K562 (cell line): ENCODE measurements at regions not wholly inside any gene's neighbourhood (a gene's known extent, or its start where the extent isn't known, plus 50 kb on each side); places are given as distances from the start of the nearest gene placed in this dataset.

Experiments
- ATAC-seq: fragments of 200-7000 bp; cut with Tn5 transposase; 3 replicates; pipeline ENCODE4 v1.9.1; 2020; ENCODE audit warnings: moderate library complexity
- BruUV-seq: library from RNA; stranded (reverse); fragments of 400-500 nt; replicated peaks from 2 replicates; lab custom pipeline; 2021; lab: Mats Ljungman, UMichigan
- CTCF ChIA-PET: fragments of 300-600 bp; formaldehyde crosslinking; extraction: SDS; loops from one replicate; lab custom pipeline; 2021; ENCODE audit warnings: low intra/inter-chr PET ratio; lab: Yijun Ruan, JAX
- POLR2A ChIA-PET: fragments of 300-600, 350-650 bp; sonication (Branson Sonifier 250); formaldehyde crosslinking; extraction: SDS; loops from one replicate; lab custom pipeline; 2021; ENCODE audit warnings: antibody characterized with exemption, inconsistent platforms; lab: Yijun Ruan, JAX
- DNase-seq, 4 experiments: peaks; one replicate each; pipeline versions ENCODE4 v3.0.0 to v3.0.0-alpha.2; 2011 to 2018; ENCODE audit warnings: low spot score in 3 of 4, mixed read lengths in 3 of 4; ENCODE audit errors: extremely low read depth in 1 of 4
- FAIRE-seq: peaks from 2 replicates; lab custom pipeline; 2011; peaks lifted over from hg19 to GRCh38; lab: Jason Lieb, UNC
- H2AFZ ChIP-seq: 2 replicates; pipeline ENCODE4 v1.6.0; 2011; ENCODE audit warnings: low read depth, low read length, control low read depth, inconsistent platforms
- H3K27ac ChIP-seq: fragments of 200-600 bp; 3 replicates; pipeline ENCODE4 v1.8.0; 2011; ENCODE audit warnings: low read depth, mild to moderate bottlenecking, control low read depth, inconsistent platforms, low read length, moderate library complexity, mixed read lengths; ENCODE audit errors: extremely low read depth
- H3K27me3 ChIP-seq, 2 experiments: fragments of 300-600 bp in 1 of 2; 2 replicates in 1 of 2; 3 replicates in 1 of 2; pipeline versions ENCODE4 v1.6.0 to v1.8.0; 2011; ENCODE audit warnings: inconsistent platforms in 2 of 2, low read length in 2 of 2, mild to moderate bottlenecking in 1 of 2, mixed read lengths in 1 of 2, moderate library complexity in 1 of 2; ENCODE audit not compliant: control insufficient read depth in 2 of 2, insufficient read depth in 2 of 2
- H3K36me3 ChIP-seq: fragments of 300-600 bp; 3 replicates; pipeline ENCODE4 v1.8.0; 2011; ENCODE audit warnings: mild to moderate bottlenecking, low read length, inconsistent platforms; ENCODE audit not compliant: control insufficient read depth, insufficient read depth
- H3K4me1 ChIP-seq, 2 experiments: fragments of 200-600 bp in 1 of 2; replicated peaks in 1 of 2; 2 replicates in 1 of 2; 3 replicates in 1 of 2; pipeline versions ENCODE4 v1.5.1 to v1.8.0; 2011; ENCODE audit warnings: inconsistent platforms in 2 of 2, low read length in 2 of 2, mild to moderate bottlenecking in 1 of 2, mixed read lengths in 1 of 2, moderate library complexity in 1 of 2; ENCODE audit not compliant: control insufficient read depth in 2 of 2, insufficient read depth in 2 of 2
- H3K4me2 ChIP-seq: 2 replicates; pipeline ENCODE4 v1.6.1; 2011; ENCODE audit warnings: low read length, control low read depth, inconsistent platforms, mixed read lengths; ENCODE audit not compliant: insufficient read depth
- H3K4me3 ChIP-seq: fragments of 200-600 bp; sonication (generic), shearing (Covaris generic); 2 replicates; pipeline ENCODE4 v1.5.1; 2016; ENCODE audit warnings: control low read depth, inconsistent platforms
- H3K79me2 ChIP-seq: fragments of 200-600 bp; 3 replicates; pipeline ENCODE4 v1.8.0; 2011; ENCODE audit warnings: low read length, inconsistent platforms; ENCODE audit not compliant: control insufficient read depth, insufficient read depth
- H3K9ac ChIP-seq, 2 experiments: 2 replicates each; pipeline versions ENCODE4 v1.6.0 to v1.6.1; 2011; ENCODE audit warnings: low read depth in 2 of 2, low read length in 2 of 2, control low read depth in 1 of 2, inconsistent platforms in 1 of 2, mild to moderate bottlenecking in 1 of 2, mixed read lengths in 1 of 2; ENCODE audit not compliant: insufficient read depth in 1 of 2
- H3K9me1 ChIP-seq: one replicate; pipeline ENCODE4 v1.6.0; 2011; ENCODE audit warnings: inconsistent platforms, mild to moderate bottlenecking, low read length, moderate library complexity; ENCODE audit not compliant: control insufficient read depth, insufficient read depth
- H3K9me3 ChIP-seq: replicated peaks from 2 replicates; pipeline ENCODE4 v1.5.1; 2011; ENCODE audit warnings: low read depth, low read length, inconsistent platforms; ENCODE audit not compliant: control insufficient read depth, insufficient read depth
- H4K20me1 ChIP-seq: replicated peaks from 2 replicates; pipeline ENCODE4 v1.6.1; 2011; ENCODE audit warnings: low read length, inconsistent platforms, mixed read lengths; ENCODE audit not compliant: control insufficient read depth, insufficient read depth
- CTCF ChIP-seq, 3 experiments: IDR thresholded peaks in 2 of 3; conservative IDR thresholded peaks in 1 of 3; 2 replicates each; pipeline ENCODE4 v1.5.1; 2011 to 2012; ENCODE audit warnings: low read length in 3 of 3, mild to moderate bottlenecking in 3 of 3, control low read depth in 2 of 3, improper control_type of control experiment in 1 of 3, inconsistent platforms in 1 of 3, low read depth in 1 of 3, mixed read lengths in 1 of 3, moderate library complexity in 1 of 3; ENCODE audit not compliant: insufficient read depth in 2 of 3
- EWSR1 ChIP-seq: fragments of 450-650 bp; IDR thresholded peaks from 2 replicates; pipeline ENCODE4 v1.6.1; 2018; ENCODE audit warnings: borderline replicate concordance, mild to moderate bottlenecking, low read depth, moderate library complexity; ENCODE audit not compliant: partially characterized antibody
- GABPA ChIP-seq: fragments of 200-800 bp; sonication (Bioruptor generic); conservative IDR thresholded peaks from 2 replicates; pipeline ENCODE4 v1.6.1; 2016; ENCODE audit warnings: low read depth, missing genetic modification characterization, missing compliant biosample characterization
- MGA ChIP-seq: fragments of 450-650 bp; IDR thresholded peaks from 2 replicates; pipeline ENCODE4 v1.6.1; 2016; ENCODE audit warnings: mild to moderate bottlenecking, moderate library complexity
- NONO ChIP-seq, 2 experiments: fragments of 200-400 bp in 1 of 2; fragments of 450-650 bp in 1 of 2; formaldehyde crosslinking in 1 of 2; IDR thresholded peaks; 2 replicates each; pipeline ENCODE4 v1.6.1; 2017; ENCODE audit warnings: low read depth in 2 of 2, mild to moderate bottlenecking in 2 of 2, moderate library complexity in 2 of 2, low read length in 1 of 2
- RBBP5 ChIP-seq: fragments of 200-600 bp; sonication (generic); IDR thresholded peaks from 2 replicates; pipeline ENCODE4 v1.6.1; 2012; ENCODE audit warnings: borderline replicate concordance, mild to moderate bottlenecking, low read length, control low read depth, inconsistent platforms; ENCODE audit not compliant: insufficient read depth, poor library complexity, severe bottlenecking
- SMC3 ChIP-seq: conservative IDR thresholded peaks from 2 replicates; pipeline ENCODE4 v1.6.1; 2011; ENCODE audit warnings: low read depth, low read length, improper control_type of control experiment; ENCODE audit not compliant: insufficient read depth
- WGBS: fragments of 100-300 bp; shearing (Covaris generic); methylation state at CpG from one replicate; pipeline ENCODE4 v1.1.6; 2016; ENCODE audit warnings: low coverage, mixed read lengths; ENCODE audit not compliant: insufficient coverage; ENCODE audit errors: missing lambda C conversion rate; 5-methylcytosine and 5-hydroxymethylcytosine counted together
- in situ Hi-C: fragments of 300-500 bp; cut with MboI; formaldehyde crosslinking; loops from 4 replicates; pipeline ENCODE4 v1.15.0; 2018; ENCODE audit warnings: inconsistent platforms, mixed read lengths
- intact Hi-C: fragments of 100-400 bp; cut with micrococcal nuclease; formaldehyde crosslinking; loops from 2 replicates; pipeline ENCODE4 v1.14.2; 2022

- ChIA-PET POLR2A (no interaction called here), CTCF (interaction anchor here (0.7 kb wide), 1 partner anchor 1385 kb away, joined by 3 read pairs; no protein-coding TSS in a partner anchor)
- Histone ChIP-seq H2AFZ (no peak overlapping the region), H3K27me3 (no peaks in the 10 kb centered on the region), H3K4me2 (no peak overlapping the region), H3K4me1 (no peaks in the 10 kb centered on the region), H4K20me1 (no peaks in the 10 kb centered on the region), H3K9me3 (no peaks in the 10 kb centered on the region), H3K9ac (no peak overlapping the region), H3K4me3 (no peak overlapping the region), H3K36me3 (no peaks in the 10 kb centered on the region), H3K79me2 (no peaks in the 10 kb centered on the region), H3K9me1 (no peaks in the 10 kb centered on the region), H3K27ac (no peak overlapping the region)
- peak; percentile 20 to 31 (median 24) for DNase-seq
- WGBS = 6% methylated on average over 5 of the region's 5 CpGs
- no TSS peak for BruUV-seq
- intact Hi-C loops (loop anchor here (1.0 to 5.0 kb wide), 2 partner anchors 1384 to 1422 kb away; no protein-coding TSS in a partner anchor), in situ Hi-C loops (no loop called here)
- no peak for ATAC-seq
- no peak for FAIRE-seq
- no peak for TF ChIP-seq EWSR1
- TF ChIP-seq GABPA = no peak
- TF ChIP-seq NONO (IDR thresholded peaks at IDR 0.05; ENCODE audit: low read depth in 2 of 2, low read length in 1 of 2) = no peak
- 0 out of 2 replicates have a peak, but pooled peaks have one; percentile 19 for TF ChIP-seq SMC3
- TF ChIP-seq CTCF (IDR thresholded peaks at IDR 0.05 in 2 of 3, conservative IDR thresholded peaks at IDR 0.05 in 1 of 3; ENCODE audit: insufficient read depth in 2 of 3, low read depth in 1 of 3, low read length in 3 of 3) = peak in 2 of 3 experiments; percentile 9 to 45; a peak in 3 of 6 replicates
- no peak for TF ChIP-seq RBBP5
- no peak for TF ChIP-seq MGA
Measured at GRCh38 chr13:73835138-73835721, 299.0 kb downstream of the KLF12 start.
